Breast epithelium (tissue), 4 donors: ENCODE measurements at regions not wholly inside any gene's neighbourhood (a gene's known extent, or its start where the extent isn't known, plus 50 kb on each side); places are given as distances from the start of the nearest gene placed in this dataset.

Experiments
- DNase-seq, 2 donors: peaks; one replicate each; pipeline ENCODE4 v3.0.0-alpha.2; 2019; ENCODE audit warnings: low spot score in 2 of 2
- H3K27ac ChIP-seq, 2 donors: fragments of 200-600 bp; sonication (generic) in 1 of 2; one replicate each; pipeline ENCODE4 v1.5.1; 2016 to 2019; ENCODE audit warnings: mild to moderate bottlenecking in 1 of 2
- H3K27me3 ChIP-seq, 2 donors: fragments of 200-600 bp; sonication (generic) in 1 of 2; one replicate each; pipeline versions ENCODE4 v1.5.1 to v1.6.0; 2017 to 2019; ENCODE audit warnings: control low read depth in 1 of 2, mild to moderate bottlenecking in 1 of 2
- H3K36me3 ChIP-seq: fragments of 200-600 bp; one replicate; pipeline ENCODE4 v1.5.1; 2019
- H3K4me1 ChIP-seq, 2 donors: fragments of 200-600 bp; sonication (generic); one replicate each; pipeline ENCODE4 v1.5.1; 2016 to 2019; ENCODE audit warnings: control low read depth in 1 of 2
- H3K4me3 ChIP-seq, 3 donors: fragments of 200-600 bp; sonication (generic); 1 replicate in 2 of 3; 2 replicates in 1 of 3; pipeline ENCODE4 v1.5.1; 2016 to 2019; ENCODE audit warnings: mild to moderate bottlenecking in 3 of 3, moderate library complexity in 2 of 3
- H3K9me3 ChIP-seq, 2 donors: fragments of 200-600 bp; sonication (generic) in 1 of 2; one replicate each; pipeline ENCODE4 v1.5.1; 2016 to 2019; ENCODE audit warnings: control low read depth in 1 of 2
- POLR2A ChIP-seq: fragments of 450-650 bp; IDR thresholded peaks from one replicate; pipeline ENCODE4 v1.6.1; 2016; ENCODE audit warnings: antibody characterized with exemption, mild to moderate bottlenecking, moderate library complexity
- POLR2AphosphoS5 ChIP-seq, 3 donors: sonication (generic); formaldehyde crosslinking; IDR thresholded peaks; one replicate each; pipeline ENCODE4 v1.6.1; 2017; ENCODE audit warnings: antibody characterized with exemption in 3 of 3
- intact Hi-C: fragments of 100-400 bp; cut with DNase I; formaldehyde crosslinking; loops from one replicate; pipeline ENCODE4 v1.15.1; 2023; ENCODE audit warnings: low total_unique reads
- TF ChIP-seq, protein P1 (sequence below), 3 donors: fragments of 450-650 bp; IDR thresholded peaks; one replicate each; pipeline ENCODE4 v1.5.1; 2016 to 2017; ENCODE audit warnings: antibody characterized with exemption in 3 of 3, mild to moderate bottlenecking in 3 of 3, moderate library complexity in 3 of 3

- H3K9me3 ChIP-seq: no peaks in the 10 kb centered on the region
- no peak overlapping the region for H3K4me3 ChIP-seq
- TF ChIP-seq, protein P1, sequence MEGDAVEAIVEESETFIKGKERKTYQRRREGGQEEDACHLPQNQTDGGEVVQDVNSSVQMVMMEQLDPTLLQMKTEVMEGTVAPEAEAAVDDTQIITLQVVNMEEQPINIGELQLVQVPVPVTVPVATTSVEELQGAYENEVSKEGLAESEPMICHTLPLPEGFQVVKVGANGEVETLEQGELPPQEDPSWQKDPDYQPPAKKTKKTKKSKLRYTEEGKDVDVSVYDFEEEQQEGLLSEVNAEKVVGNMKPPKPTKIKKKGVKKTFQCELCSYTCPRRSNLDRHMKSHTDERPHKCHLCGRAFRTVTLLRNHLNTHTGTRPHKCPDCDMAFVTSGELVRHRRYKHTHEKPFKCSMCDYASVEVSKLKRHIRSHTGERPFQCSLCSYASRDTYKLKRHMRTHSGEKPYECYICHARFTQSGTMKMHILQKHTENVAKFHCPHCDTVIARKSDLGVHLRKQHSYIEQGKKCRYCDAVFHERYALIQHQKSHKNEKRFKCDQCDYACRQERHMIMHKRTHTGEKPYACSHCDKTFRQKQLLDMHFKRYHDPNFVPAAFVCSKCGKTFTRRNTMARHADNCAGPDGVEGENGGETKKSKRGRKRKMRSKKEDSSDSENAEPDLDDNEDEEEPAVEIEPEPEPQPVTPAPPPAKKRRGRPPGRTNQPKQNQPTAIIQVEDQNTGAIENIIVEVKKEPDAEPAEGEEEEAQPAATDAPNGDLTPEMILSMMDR (IDR thresholded peaks at IDR 0.05): no peak
- TF ChIP-seq POLR2AphosphoS5 (IDR thresholded peaks at IDR 0.05) (no peak), POLR2A (no peak)
- no peak for DNase-seq
- H3K27me3 ChIP-seq: no peaks in the 10 kb centered on the region
- H3K27ac ChIP-seq: no peak overlapping the region
- no peaks in the 10 kb centered on the region for H3K36me3 ChIP-seq
- H3K4me1 ChIP-seq: no peaks in the 10 kb centered on the region
- intact Hi-C loops: no loop called here
Measured at GRCh38 chr5:2253040-2253975, 370.6 kb upstream of the IRX4 start.

DNA sequence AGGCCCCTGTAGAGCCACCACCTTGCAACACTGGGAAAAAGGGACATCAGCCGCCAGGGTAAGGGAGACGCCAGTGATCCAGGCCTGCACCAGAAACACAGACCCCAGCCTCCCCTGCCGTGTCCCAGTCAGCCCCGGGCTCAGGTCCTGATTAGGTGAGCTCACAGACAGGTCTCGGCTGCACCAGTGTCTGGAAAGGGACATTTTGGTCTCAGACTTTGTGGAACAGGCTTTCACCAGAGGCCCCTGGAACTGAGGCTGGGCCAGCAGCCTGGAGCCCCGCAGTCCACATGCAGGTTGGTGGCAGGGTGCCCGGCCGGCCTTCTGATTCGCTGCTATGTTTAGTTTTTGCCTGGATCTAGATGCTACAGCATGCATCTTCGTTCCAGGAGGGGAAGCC, 369.0 kb upstream of the IRX4 start:
- Histone ChIP-seq H3K4me3 (no peak overlapping the region), H3K9me3 (peaks cover 0 to 2% of the 10 kb centered on the region in 2 donors), H3K27ac (no peak overlapping the region), H3K27me3 (no peaks in the 10 kb centered on the region), H3K4me1 (no peaks in the 10 kb centered on the region), H3K36me3 (no peaks in the 10 kb centered on the region)
- intact Hi-C loops: no loop called here
- no peak for DNase-seq
- TF ChIP-seq POLR2AphosphoS5 (IDR thresholded peaks at IDR 0.05): no peak
- TF ChIP-seq POLR2A: no peak
- TF ChIP-seq, protein P1 (IDR thresholded peaks at IDR 0.05): no peak

- peaks cover 0 to 6% of the 10 kb centered on the region in 2 donors for H3K9me3 ChIP-seq
- intact Hi-C loops: no loop called here
- no peaks in the 10 kb centered on the region for H3K4me1 ChIP-seq
Measured at GRCh38 chr5:2251298-2251697, 368.6 kb upstream of the IRX4 start.

GRCh38 chr5:2250365-2250950, 367.7 kb upstream of the IRX4 start:
- no peak overlapping the region for H3K4me3 ChIP-seq
- H3K9me3 ChIP-seq: peaks cover 0 to 6% of the 10 kb centered on the region in 2 donors
- H3K36me3 ChIP-seq: no peaks in the 10 kb centered on the region
- H3K4me1 ChIP-seq: no peaks in the 10 kb centered on the region
- H3K27ac ChIP-seq: no peak overlapping the region
- no peak for DNase-seq
- TF ChIP-seq, protein P1 (IDR thresholded peaks at IDR 0.05): no peak
- TF ChIP-seq POLR2A (no peak), POLR2AphosphoS5 (IDR thresholded peaks at IDR 0.05) (no peak)
- intact Hi-C loops: no loop called here
- no peaks in the 10 kb centered on the region for H3K27me3 ChIP-seq

More at GRCh38 chr5:2251298-2251697, 368.6 kb upstream of the IRX4 start:
- no peak for DNase-seq
- TF ChIP-seq, protein P1 (IDR thresholded peaks at IDR 0.05): no peak
- TF ChIP-seq POLR2A: no peak
- no peaks in the 10 kb centered on the region for H3K36me3 ChIP-seq
- no peak overlapping the region for H3K4me3 ChIP-seq
- no peaks in the 10 kb centered on the region for H3K27me3 ChIP-seq
- no peak overlapping the region for H3K27ac ChIP-seq

- Histone ChIP-seq H3K27ac (no peak overlapping the region), H3K4me3 (no peak overlapping the region), H3K27me3 (no peaks in the 10 kb centered on the region), H3K36me3 (no peaks in the 10 kb centered on the region), H3K9me3 (peaks cover 0 to 6% of the 10 kb centered on the region in 2 donors), H3K4me1 (no peaks in the 10 kb centered on the region)
- intact Hi-C loops: loop anchor here (5.0 kb wide), 1 partner anchor 687 kb away; no protein-coding TSS in a partner anchor
- TF ChIP-seq, protein P1 (IDR thresholded peaks at IDR 0.05): no peak
- TF ChIP-seq POLR2AphosphoS5 (IDR thresholded peaks at IDR 0.05) (no peak), POLR2A (no peak)
- DNase-seq: no peak
Measured at GRCh38 chr5:2249442-2249841, 366.7 kb upstream of the IRX4 start.
